ENCODE measurements at regions not wholly inside any gene's neighbourhood (a gene's known extent, or its start where the extent isn't known, plus 50 kb on each side); places are given as distances from the start of the nearest gene placed in this dataset.

GRCh38 chr7:131753620-131754222 lies 197.3 kb upstream of the PODXL start:
- TF ChIP-seq, protein P1, sequence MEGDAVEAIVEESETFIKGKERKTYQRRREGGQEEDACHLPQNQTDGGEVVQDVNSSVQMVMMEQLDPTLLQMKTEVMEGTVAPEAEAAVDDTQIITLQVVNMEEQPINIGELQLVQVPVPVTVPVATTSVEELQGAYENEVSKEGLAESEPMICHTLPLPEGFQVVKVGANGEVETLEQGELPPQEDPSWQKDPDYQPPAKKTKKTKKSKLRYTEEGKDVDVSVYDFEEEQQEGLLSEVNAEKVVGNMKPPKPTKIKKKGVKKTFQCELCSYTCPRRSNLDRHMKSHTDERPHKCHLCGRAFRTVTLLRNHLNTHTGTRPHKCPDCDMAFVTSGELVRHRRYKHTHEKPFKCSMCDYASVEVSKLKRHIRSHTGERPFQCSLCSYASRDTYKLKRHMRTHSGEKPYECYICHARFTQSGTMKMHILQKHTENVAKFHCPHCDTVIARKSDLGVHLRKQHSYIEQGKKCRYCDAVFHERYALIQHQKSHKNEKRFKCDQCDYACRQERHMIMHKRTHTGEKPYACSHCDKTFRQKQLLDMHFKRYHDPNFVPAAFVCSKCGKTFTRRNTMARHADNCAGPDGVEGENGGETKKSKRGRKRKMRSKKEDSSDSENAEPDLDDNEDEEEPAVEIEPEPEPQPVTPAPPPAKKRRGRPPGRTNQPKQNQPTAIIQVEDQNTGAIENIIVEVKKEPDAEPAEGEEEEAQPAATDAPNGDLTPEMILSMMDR (IDR thresholded peaks at IDR 0.05; ENCODE audit: insufficient read depth, low read length) = peak; percentile 14
- TF ChIP-seq, protein P2, sequence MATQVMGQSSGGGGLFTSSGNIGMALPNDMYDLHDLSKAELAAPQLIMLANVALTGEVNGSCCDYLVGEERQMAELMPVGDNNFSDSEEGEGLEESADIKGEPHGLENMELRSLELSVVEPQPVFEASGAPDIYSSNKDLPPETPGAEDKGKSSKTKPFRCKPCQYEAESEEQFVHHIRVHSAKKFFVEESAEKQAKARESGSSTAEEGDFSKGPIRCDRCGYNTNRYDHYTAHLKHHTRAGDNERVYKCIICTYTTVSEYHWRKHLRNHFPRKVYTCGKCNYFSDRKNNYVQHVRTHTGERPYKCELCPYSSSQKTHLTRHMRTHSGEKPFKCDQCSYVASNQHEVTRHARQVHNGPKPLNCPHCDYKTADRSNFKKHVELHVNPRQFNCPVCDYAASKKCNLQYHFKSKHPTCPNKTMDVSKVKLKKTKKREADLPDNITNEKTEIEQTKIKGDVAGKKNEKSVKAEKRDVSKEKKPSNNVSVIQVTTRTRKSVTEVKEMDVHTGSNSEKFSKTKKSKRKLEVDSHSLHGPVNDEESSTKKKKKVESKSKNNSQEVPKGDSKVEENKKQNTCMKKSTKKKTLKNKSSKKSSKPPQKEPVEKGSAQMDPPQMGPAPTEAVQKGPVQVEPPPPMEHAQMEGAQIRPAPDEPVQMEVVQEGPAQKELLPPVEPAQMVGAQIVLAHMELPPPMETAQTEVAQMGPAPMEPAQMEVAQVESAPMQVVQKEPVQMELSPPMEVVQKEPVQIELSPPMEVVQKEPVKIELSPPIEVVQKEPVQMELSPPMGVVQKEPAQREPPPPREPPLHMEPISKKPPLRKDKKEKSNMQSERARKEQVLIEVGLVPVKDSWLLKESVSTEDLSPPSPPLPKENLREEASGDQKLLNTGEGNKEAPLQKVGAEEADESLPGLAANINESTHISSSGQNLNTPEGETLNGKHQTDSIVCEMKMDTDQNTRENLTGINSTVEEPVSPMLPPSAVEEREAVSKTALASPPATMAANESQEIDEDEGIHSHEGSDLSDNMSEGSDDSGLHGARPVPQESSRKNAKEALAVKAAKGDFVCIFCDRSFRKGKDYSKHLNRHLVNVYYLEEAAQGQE (IDR thresholded peaks at IDR 0.05; ENCODE audit: insufficient replicate concordance, low read depth) = no peak
- TF ChIP-seq GABPA (IDR thresholded peaks at IDR 0.05; ENCODE audit: low read depth) (no peak), POLR2AphosphoS5 (IDR thresholded peaks at IDR 0.05; ENCODE audit: low read depth) (no peak)
